ENCODE measurements at regions not wholly inside any gene's neighbourhood (a gene's known extent, or its start where the extent isn't known, plus 50 kb on each side); places are given as distances from the start of the nearest gene placed in this dataset.

DNA sequence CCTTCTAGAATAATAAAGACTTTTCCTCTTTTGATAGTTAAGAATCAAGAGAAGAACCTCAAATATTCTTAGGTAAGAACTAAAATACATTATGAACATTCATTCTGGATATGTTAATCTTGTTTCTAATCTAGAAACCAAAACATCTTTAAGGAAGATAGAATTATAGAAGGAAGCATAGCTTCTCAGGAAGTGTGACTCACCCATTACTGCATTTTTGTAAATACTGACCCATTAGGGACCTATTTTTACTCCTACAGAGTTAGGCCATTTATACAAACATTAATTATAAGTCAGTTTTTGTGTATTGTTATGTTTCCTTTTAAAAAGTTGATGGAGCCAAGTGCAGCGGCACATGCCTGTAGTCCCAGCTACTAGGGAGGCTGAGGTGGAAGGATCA, 147.1 kb downstream of the NUFIP1 start:
- no peak for TF ChIP-seq POLR2AphosphoS5 (IDR thresholded peaks at IDR 0.05; ENCODE audit: insufficient read depth, low read depth, low read length)
- peak; percentile 90 for TF ChIP-seq JUN (IDR thresholded peaks at IDR 0.05; ENCODE audit: borderline replicate concordance, insufficient read depth, insufficient read length, low read depth)
- TF ChIP-seq, protein P1, sequence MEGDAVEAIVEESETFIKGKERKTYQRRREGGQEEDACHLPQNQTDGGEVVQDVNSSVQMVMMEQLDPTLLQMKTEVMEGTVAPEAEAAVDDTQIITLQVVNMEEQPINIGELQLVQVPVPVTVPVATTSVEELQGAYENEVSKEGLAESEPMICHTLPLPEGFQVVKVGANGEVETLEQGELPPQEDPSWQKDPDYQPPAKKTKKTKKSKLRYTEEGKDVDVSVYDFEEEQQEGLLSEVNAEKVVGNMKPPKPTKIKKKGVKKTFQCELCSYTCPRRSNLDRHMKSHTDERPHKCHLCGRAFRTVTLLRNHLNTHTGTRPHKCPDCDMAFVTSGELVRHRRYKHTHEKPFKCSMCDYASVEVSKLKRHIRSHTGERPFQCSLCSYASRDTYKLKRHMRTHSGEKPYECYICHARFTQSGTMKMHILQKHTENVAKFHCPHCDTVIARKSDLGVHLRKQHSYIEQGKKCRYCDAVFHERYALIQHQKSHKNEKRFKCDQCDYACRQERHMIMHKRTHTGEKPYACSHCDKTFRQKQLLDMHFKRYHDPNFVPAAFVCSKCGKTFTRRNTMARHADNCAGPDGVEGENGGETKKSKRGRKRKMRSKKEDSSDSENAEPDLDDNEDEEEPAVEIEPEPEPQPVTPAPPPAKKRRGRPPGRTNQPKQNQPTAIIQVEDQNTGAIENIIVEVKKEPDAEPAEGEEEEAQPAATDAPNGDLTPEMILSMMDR (IDR thresholded peaks at IDR 0.05; ENCODE audit: extremely low read depth in 1 of 2, insufficient read depth in 1 of 2, low read depth in 1 of 2, low read length in 2 of 2) = no peak
- no peak for TF ChIP-seq MYC (IDR thresholded peaks at IDR 0.05; ENCODE audit: low read depth, low read length)
